AG20443 (cell line): ENCODE measurements at regions not wholly inside any gene's neighbourhood (a gene's known extent, or its start where the extent isn't known, plus 50 kb on each side); places are given as distances from the start of the nearest gene placed in this dataset.

ENCODE experiments used
- DNase-seq: peaks from one replicate; pipeline ENCODE4 v3.0.0; 2012; ENCODE audit warnings: low spot score, mixed read lengths

DNA sequence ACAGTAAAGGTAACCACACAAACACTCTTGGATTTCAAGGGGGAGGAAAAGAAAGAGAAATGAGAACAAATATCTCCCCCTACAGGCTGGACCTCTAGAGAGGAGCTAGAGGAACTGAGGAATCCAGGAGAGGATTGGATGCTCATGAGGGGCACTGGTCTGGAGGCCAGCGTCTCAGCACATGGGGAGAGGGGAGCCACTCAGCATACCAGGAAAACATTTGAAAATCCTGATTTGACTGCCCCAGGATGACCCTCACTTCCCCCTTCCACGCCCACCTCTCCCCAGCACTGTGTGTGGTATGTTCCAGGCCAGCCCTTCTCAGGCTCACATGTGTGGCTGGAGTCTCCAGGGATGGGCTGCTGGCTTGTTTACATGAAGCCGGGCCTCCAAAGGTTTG lies 396.8 kb upstream of the ID2 start:
- DNase-seq: no peak

DNA sequence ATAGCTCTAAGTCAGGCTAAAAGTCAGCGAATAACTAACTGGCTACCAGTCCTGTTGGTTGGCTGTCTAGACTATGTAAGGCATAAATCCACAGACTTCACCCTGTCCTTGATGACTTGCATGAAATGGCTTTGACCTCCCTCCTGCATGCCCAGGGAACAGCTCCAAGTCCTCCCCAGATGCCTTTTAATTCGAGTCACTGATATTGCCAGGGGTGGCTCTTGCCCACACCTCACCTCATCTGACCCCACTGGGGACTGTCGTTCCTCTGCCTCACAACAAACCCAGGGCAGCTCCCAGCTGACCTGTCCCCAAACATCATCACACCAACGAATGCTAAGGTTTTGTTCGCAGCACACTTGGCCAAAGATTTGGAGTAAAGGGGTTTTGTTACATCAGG lies 396.0 kb upstream of the ID2 start:
- DNase-seq: no peak

DNA sequence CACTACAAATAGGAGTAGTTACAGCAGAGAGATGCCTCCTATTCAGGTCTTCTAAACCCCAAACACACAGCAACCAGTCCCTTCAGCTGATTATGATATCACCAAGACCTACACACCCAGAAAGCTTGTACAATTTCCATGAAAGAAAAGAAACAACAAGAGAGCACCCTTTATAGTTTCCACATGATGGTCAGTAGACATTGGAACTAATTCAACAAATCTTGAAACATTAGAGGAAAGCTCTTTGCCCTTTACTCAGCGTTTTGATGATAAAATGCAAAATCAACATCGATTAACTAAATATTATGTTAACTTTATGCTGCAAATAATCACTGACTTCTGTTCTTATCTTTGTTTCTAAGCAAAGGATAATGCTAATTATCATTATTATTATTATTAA lies 393.6 kb upstream of the ID2 start:
- DNase-seq: no peak

DNA sequence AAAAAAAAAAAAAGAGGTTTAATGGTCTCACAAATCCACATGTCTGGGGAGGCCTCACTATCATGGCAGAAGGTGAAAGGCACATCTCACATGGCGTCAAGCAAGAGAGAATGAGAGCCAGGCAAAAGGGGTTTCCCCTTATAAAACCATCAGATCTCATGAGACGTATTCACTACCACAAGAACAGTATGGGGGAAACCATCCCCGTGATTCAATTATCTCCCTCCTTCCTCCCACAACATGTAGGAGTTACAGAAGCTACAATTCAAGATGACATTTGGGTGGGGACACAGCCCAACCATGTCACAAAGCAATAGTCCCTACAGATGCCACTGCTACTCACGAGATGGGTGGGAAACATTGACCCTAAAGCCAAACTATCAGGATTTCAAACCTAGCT lies 392.7 kb upstream of the ID2 start:
- DNase-seq: no peak

DNA sequence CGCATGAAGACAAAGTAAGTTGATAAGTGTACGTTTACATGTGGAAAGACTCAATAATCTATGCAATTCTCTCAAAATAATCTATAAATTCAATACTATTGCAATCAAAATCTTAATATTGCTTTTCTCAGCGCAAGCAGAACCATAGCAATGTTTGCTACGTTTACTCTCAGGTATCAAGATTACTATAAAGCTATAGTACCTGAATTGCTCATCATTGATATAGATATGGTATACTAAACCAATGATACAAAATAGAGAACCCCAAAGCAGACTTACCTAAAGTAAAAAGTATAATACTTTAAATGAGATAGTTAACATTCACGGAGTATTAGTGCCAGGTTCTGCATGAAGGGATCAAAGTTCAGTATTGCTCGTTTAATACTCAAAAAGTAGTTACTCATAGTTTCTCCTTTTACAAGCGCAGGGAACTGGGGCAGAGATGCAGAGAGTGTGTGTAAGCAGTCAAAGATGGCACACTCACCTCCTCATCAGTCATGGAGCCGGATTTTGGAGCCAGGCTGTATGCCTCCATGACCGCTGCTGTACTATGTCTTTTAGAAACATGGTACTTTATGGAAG lies 391.0 kb upstream of the ID2 start:
- no peak for DNase-seq

DNA sequence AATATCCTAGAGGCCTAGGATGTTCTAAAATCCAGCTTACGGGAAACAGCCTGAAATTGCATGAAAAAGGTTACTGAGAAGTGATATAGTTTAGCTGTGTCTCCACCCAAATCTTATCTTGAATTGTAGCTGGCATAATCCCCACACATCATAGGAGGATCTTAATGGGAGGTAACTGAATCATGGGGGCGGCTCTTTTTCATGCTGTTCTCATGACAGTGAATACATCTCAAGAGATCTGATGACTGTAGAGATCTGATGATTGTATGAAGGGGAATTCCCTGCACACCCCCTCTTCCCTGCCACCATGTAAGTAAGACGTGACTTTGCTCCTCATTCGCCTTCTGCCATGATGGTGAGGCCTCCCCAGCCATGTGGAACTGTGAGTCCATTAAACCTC lies 385.6 kb upstream of the ID2 start:
- DNase-seq: no peak

DNA sequence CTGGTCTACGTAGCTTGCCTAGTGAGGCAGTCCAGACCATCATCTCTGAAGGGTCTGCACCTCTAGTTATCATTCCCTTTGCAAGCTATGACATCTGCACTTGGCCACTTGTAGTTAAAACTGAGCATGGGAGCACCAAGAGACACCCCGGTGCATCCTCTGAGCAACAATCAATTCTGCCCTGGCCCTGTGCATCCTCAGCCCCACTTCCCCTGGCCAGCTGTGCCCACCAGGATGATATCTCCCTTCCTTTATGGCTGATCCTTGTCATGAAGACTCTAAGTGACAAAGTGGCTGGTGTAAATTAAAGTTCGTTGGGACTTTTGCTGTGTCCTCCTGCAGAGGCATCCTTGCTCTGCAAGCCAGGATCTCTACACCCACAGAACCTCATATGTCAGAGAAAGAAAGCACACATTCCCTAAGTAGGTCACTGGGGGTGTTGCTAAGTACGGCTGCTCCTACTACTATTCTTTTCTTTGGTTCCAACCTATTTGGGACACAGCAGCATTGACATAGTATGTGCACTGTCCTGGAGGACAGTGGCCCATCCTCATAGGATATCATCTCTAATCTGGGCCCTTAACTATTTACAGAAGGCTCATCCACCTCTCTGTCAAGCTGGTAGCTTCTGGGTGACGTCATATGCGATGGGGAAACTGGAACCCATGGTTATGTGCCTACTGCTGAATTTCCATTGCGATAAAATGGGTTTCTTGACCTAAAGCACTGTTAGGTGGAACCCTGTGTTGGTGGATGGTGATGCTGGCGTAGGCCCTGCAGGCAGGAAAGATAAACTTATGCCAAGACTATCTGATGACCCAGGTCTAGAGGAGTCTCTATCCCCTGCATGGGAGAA lies 384.3 kb upstream of the ID2 start:
- DNase-seq: no peak

DNA sequence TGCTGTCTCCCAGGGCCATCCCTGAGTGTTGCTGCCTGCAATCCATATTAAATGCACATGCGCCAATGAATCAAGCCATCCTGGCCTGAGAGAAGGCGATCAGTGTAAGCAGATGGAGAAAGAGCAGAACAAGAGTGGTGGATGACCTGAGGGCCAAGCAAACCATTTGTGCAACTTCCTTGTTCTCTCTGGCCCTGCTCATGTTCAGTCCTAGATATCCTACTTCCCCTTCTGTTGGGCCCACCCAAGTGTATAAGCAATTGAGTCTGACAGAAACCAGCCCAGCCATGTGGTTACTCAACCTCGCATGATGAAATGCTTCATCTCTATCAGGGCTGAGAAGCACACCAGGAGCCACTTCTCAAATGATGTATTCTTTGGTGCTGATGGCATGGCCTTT lies 383.1 kb upstream of the ID2 start:
- no peak for DNase-seq

DNA sequence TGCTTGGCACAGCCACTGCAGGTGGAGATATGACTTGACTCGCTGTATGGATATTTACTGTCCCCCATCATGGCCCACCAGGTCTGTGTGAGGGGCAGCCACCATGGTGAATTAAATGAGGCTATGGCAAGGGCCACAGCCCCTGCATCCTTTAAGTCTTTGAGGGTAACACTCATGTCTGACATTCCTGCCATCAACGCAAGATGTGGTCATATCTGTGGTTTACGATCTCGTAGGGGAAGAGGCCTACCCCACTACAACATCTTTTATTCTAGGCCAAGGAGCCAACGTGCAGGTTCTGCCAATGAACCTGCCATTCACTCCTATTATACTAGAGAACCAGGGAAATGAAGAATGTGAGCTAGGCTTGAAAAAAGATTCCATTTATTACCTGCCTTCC lies 381.6 kb upstream of the ID2 start:
- DNase-seq: no peak

DNA sequence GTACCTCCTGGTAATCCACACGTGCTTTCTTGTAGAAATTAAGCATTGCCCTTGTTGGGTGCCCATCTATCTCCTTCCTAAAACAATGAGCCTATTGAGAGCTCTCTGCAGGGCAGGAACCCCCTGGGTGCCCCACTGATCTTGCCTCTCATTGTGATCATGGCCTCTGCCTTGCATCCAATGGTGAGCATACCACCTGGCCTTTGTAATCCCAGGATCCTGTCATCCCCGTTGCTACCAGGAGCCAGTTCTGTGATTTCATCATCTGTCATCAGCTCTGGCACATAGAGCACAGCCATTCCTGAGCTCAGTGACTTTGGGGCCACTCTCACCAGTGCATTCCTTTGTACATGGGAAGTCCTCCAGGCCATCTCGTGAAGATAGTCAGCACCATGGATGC lies 381.0 kb upstream of the ID2 start:
- DNase-seq: no peak

DNA sequence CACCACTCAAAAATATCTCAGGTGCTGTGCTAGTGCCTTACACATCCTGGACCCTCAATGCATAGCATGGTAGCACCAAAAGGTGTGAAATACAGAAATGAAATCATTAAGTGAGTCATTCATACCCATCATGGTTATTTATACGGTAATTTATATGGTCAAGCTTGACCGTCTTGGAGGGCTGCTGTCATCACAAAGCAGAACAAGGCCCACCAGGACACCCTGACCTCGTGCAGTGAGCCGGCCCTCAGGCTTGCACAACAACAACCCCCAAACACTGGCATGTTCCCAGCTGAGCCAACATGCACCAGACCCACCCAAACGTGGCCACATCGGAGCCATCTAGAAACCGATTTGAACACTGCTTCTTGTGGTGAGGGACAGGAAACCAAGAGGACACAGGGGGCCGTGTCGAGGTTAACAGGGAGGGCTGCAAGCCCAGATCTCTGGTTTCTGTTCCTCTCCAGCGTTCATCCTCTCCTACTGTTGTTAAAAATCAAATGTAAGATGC lies 378.5 kb upstream of the ID2 start:
- no peak for DNase-seq

DNA sequence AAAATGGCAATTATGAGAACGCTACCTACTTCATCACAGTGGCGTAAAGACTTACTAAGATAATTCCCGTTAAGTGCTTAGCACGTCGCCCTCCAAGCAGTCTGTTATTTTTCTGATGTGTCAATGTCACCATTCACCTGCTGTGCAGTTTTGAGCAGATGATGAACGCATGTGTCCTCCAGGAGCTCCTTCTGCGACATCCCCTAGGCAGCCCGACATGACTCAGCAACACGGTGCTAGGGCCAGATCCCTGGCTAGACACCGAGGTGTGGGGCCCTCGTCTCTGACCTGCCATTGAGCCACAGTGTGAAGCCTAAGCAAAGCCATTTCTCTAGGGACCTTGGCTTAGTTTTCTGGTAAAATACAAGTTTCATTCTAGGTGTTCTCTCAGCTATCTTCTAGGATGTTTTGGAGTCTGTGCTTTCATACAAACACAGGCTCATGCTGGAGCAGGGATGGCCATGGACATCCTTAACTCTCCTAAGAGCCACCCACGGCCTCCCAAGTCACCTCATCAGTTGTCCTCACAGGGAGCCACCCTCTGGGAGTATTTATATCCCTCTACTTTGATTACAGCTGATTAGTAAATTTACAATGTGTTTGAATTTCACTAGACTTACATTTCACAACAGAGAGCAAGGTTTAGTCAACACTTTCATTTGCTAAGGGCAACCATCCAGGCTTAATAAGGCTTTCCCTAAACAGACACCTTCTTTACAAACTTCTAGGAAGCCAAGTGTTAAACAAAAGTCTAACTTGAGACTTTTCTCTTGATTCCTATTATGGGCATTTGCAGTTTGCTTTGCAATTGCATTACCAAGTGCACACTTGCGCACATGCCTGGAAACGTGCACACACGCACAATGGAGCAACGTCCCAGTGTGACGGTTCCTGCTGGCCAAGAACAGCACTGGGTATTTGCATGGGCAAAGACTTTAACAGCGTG lies 376.8 kb upstream of the ID2 start:
- DNase-seq: no peak

DNA sequence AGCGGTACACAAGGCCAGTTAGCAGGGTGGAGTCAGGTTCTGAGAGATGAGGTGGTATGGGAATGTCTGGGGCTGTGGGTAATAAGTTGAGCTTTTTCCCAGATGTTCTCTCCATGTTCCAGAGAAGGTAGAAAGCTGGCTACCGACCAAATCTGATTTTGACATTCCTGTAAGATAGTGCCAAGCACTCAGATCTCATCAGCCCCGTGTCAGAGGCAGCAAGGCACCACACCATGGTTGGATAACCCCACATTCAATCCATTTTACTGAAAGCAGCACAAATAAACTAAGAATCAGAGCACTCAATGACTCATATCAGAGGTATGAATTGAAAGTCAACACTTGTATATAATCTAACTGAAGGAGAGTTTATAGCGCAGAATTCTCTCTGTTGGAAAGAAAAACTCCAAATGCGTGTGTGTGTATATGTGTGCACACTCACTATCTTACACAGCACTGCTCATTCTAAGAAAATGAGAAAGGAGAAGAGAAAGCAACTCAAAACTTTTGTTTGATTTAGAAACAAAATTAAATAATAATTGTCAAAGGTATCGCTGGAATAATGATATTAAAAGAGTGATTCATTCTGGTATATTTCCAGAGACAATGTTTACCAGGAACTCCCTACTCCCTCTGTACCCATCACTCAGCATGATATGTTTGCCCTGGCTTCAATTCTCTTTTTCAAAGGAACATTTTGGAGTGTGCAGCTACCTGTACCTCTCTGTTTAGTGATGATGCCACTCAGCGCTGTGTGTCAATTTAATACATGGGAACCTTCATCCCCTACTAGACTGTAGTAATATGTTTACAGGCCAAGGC lies 375.1 kb upstream of the ID2 start:
- no peak for DNase-seq

DNA sequence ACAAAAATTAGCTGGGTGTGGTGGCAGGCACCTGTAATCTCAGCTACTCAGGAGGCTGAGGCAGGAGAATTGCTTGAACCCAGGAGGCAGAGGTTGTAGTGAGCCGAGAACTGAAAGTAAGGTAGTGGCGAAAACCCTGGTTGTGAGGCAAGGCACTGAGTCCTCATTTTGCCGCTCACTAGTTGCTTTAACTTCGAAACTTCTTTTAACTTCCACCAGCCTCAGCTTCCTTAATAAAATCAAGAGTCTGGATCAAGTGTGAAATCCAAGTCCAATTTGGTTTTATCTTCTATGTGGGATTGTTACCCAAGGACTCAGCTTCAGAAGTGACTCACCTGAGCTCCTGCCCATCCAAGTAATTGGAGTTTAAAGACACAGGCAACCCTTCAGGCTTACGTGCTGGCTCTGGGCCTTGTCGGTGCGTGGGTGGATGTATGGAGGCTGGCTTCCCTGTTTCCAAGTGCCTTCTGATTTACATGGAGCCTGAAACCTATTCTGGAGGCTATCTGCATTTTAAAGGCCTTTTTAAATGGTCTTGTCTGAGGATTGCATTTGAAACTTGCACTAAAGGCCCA lies 374.2 kb upstream of the ID2 start:
- no peak for DNase-seq

DNA sequence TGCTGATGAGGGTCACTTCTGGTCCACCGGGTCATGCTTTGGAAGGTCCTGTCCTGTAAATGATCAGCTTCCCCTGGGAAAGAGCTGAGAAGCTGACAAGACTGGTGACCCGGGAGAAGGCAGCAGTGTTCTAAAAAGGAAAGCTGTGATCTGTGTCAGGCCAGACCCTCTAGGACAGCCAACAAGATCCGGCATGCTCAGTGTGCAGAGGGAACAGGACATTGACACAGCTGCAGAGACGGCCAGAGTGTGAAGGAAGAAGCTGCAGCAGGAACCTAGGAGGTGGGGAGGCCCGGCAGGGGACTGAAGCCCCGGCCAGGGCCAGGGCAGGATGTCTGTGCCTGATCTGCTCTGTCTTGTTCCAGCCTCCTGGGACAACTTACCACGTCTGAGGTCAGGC lies 372.7 kb upstream of the ID2 start:
- DNase-seq: no peak

DNA sequence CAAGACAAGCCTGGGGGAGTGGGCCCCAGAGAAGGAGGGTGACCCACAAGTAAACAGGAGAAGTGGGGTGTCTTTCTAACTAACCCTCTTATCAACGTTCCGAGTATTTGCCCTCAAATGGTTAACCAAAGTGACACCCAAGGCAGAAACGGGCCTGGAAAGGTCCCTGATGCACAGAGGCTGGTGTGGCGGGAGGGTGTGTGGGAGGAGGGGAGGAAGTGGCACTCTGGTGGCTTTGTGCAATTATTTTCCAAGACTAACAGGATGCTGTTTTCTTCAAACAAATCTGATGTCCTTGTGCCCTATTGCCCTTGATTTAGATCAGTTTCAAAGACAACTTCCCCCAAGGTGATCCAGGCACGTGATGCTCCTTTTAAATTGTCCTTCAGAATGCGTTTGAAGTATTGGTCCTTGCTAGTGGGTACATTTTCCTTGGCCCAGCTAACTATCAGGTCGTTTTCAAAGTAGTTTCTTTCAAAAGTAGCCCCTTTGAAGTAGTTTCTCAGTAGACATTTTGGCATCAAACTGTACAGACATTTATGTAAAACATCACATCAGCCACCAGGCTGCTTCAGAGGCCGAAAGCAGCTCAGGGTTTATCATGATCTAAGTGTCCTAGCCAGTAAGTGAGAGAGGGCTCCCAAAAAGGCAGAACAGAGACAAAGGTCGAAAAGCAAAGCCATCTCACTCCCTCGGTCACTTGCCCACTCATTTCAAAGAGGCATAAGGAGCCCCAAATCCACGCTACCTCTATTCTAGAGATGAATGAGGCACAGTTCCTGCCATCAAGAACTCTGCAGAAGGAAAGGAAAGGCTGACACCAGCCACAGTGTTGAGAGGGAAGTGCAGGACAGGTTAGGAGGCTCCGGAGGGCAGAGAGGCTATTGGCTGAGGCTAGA lies 371.1 kb upstream of the ID2 start:
- DNase-seq: no peak

DNA sequence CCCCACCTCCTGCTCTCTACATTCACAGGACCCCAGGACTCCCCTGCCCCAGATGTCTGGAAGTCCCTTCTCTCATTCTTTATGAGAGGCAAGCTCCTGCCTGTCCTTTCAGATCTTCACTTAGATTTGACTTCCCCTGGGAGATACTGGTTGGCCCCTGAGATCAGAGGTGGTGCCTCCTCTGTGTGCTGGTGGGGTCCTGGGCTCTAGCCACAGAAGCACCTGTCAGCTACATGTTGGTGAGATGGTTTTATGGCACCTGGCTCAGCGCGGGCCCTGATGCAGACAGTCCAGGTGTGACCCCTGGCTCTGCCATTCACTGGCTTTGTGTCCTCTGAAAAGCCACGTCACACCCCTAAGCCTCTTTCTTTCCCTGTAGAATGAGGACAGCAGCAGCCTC lies 369.6 kb upstream of the ID2 start:
- DNase-seq: no peak

DNA sequence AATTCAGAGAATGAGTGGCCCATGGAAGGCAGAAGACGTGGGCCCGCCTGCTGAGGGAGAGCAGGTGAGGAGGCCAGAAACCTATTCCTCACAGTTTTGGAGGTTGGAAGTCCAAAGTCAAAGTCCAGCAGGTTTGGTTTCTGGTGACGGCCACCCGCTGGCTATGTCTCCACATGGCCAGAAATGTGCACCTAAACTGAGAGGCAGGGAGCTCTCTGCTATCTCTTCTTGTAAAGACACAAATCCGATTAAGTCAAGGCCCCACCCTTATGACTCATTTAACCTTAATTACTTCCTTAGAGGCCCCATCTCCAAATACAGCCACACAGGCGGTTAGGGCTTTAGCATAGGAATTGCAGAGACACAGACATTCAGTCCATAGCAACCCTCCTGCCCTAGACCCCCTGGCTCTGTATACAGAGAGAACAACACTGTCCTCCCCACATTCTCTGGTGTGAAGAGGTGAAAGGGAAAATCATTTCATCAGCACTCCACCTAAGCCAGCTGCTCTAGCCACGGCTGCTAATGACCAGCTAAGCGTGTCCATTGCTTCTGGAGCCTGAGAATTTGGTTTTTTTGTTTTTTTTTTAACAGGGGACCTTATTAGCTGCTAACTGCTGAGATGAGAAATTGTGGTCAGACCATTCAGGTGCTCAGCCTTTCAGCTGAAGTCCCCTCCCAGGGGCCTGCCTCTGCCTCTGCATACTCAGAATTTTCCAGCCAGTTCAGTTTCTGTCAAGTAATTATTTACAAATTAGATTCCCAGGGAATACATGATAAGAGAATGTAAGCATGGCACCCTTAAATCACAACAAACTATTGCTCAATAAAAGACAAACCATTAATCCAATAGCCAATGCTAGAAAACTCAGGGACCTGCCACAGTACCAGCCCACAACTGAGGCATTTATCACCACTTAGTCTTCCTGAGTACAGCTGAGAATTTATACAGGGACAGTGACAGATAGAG lies 368.7 kb upstream of the ID2 start:
- DNase-seq: no peak

DNA sequence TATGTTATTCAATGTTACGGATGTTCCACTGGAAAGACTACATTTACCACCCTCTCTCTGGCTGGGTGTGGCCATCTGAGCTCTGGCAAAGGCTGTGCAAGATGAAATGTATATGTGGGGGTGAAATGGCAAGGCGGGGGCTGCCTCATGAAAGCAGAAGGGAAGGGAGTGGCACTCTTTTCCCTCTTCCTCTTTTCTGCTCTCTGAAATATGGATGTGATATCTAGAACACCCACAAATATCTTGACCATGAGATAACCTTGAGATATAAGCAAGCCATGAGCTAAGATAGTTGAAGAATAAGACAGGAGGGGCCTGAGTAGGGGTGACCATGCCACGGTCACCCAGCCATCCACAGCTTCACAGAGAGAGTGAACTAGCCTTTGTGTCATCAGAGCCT lies 367.8 kb upstream of the ID2 start:
- no peak for DNase-seq
